Lung (tissue), 11 donors: ENCODE measurements at regions not wholly inside any gene's neighbourhood (a gene's known extent, or its start where the extent isn't known, plus 50 kb on each side); places are given as distances from the start of the nearest gene placed in this dataset.

Experiments used
- ATAC-seq: fragments of 200-7000 bp; cut with Tn5 transposase; one replicate; pipeline ENCODE4 v1.9.1; 2020; ENCODE audit warnings: moderate number of reproducible peaks; ENCODE audit not compliant: insufficient read depth, low FRiP score
- DNase-seq, 3 donors: peaks; one replicate each; pipeline ENCODE4 v3.0.0-alpha.2; 2013 to 2017
- H3K27ac ChIP-seq, 2 donors: one replicate each; pipeline ENCODE4 v1.5.1; 2013; ENCODE audit warnings: mild to moderate bottlenecking in 2 of 2, moderate library complexity in 2 of 2, control low read depth in 1 of 2, inconsistent platforms in 1 of 2, low read depth in 1 of 2, low read length in 1 of 2
- H3K27me3 ChIP-seq, 3 donors: one replicate each; pipeline ENCODE4 v1.5.1; 2013; ENCODE audit warnings: low read length in 2 of 3; ENCODE audit not compliant: control insufficient read depth in 3 of 3, insufficient read depth in 3 of 3
- H3K36me3 ChIP-seq, 4 donors: one replicate each; pipeline ENCODE4 v1.5.1; 2013; ENCODE audit warnings: low read length in 4 of 4, mild to moderate bottlenecking in 1 of 4, moderate library complexity in 1 of 4; ENCODE audit not compliant: control insufficient read depth in 4 of 4, insufficient read depth in 4 of 4
- H3K4me1 ChIP-seq, 5 donors: one replicate each; pipeline ENCODE4 v1.5.1; 2013; ENCODE audit warnings: low read length in 5 of 5, mild to moderate bottlenecking in 2 of 5, moderate library complexity in 1 of 5; ENCODE audit not compliant: control insufficient read depth in 5 of 5, insufficient read depth in 5 of 5
- H3K4me3 ChIP-seq: one replicate; pipeline ENCODE4 v1.5.1; 2013; ENCODE audit warnings: mild to moderate bottlenecking, control low read depth, moderate library complexity
- H3K9ac ChIP-seq, 2 donors: one replicate each; pipeline ENCODE4 v1.5.1; 2013; ENCODE audit warnings: low read length in 2 of 2, control low read depth in 1 of 2; ENCODE audit not compliant: insufficient read depth in 1 of 2
- H3K9me3 ChIP-seq, 4 donors: one replicate each; pipeline ENCODE4 v1.5.1; 2013; ENCODE audit warnings: low read length in 3 of 4, mild to moderate bottlenecking in 1 of 4, moderate library complexity in 1 of 4; ENCODE audit not compliant: control insufficient read depth in 4 of 4, insufficient read depth in 3 of 4
- WGBS, 2 donors: extraction: QIAGEN DNeasy Blood & Tissue Kit; methylation state at CpG; one replicate each; pipeline ENCODE4 v1.1.7; 2013; 5-methylcytosine and 5-hydroxymethylcytosine counted together
- TF ChIP-seq, protein P1 (sequence below): IDR thresholded peaks from 2 replicates; pipeline ENCODE4 v1.5.1; 2012; ENCODE audit warnings: mild to moderate bottlenecking; ENCODE audit errors: control extremely low read depth, extremely low read depth
- donor health status: control.
- donor health status: control.
- donor health status: Bipolar disorder and iron deficiency.
- donor health status: healthy.
- donor health status: DM: yes; HTN: yes; CAD: no.

DNA sequence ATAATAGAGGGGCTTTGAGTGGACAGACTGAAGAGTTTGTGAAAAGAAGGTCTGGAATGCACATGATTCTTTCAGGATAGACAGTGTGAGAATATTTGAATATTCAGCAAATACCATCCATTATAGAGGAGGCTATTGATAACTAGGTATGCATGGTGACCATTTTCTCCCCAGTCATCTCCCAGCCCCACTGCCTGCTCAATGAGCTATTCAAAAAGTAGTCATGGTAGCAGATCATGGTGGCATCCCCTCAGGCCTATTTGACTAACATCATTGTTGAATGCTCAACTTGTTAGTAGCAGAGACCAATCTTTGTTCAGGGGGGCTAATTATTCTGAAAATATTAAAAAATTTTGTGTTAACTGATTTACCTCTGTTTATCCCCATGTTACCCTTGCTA is 311.6 kb downstream of the S1PR1 start:
- H3K4me3 ChIP-seq: no peak overlapping the region
- ATAC-seq (no peak), DNase-seq (no peak)
- no peak overlapping the region for H3K9ac ChIP-seq
- H3K9me3 ChIP-seq: no peaks in the 10 kb centered on the region
- TF ChIP-seq, protein P1, sequence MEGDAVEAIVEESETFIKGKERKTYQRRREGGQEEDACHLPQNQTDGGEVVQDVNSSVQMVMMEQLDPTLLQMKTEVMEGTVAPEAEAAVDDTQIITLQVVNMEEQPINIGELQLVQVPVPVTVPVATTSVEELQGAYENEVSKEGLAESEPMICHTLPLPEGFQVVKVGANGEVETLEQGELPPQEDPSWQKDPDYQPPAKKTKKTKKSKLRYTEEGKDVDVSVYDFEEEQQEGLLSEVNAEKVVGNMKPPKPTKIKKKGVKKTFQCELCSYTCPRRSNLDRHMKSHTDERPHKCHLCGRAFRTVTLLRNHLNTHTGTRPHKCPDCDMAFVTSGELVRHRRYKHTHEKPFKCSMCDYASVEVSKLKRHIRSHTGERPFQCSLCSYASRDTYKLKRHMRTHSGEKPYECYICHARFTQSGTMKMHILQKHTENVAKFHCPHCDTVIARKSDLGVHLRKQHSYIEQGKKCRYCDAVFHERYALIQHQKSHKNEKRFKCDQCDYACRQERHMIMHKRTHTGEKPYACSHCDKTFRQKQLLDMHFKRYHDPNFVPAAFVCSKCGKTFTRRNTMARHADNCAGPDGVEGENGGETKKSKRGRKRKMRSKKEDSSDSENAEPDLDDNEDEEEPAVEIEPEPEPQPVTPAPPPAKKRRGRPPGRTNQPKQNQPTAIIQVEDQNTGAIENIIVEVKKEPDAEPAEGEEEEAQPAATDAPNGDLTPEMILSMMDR: no peak
- H3K27ac ChIP-seq: no peak overlapping the region
- no peaks in the 10 kb centered on the region for H3K27me3 ChIP-seq
- no peaks in the 10 kb centered on the region for H3K36me3 ChIP-seq
- H3K4me1 ChIP-seq: no peaks in the 10 kb centered on the region

DNA sequence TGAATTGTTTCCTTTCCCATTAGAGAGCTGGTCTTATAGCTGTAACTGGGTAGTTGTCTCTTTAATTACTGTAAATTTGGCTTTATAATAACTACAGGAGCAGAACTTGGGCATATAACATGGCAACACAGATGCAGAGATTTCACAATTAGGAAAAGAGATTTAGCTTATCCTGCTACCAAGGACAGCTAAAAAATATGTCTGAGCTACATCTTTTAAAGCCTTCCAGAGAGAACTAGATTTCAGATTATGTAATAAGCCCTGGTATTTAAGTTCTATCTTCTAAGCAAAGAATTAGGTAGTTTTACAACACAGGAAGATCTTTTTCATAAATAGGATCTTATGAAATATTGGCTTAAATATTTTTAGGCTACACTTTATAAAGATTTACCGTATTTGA is 313.8 kb downstream of the S1PR1 start:
- DNase-seq: no peak
- no peaks in the 10 kb centered on the region for H3K27me3 ChIP-seq
- H3K27ac ChIP-seq: no peak overlapping the region
- H3K9ac ChIP-seq: no peak overlapping the region
- H3K4me1 ChIP-seq: no peaks in the 10 kb centered on the region
- H3K9me3 ChIP-seq: peaks cover 0 to 2% (median 0%) of the 10 kb centered on the region in 4 donors
- no peaks in the 10 kb centered on the region for H3K36me3 ChIP-seq
- ATAC-seq: no peak
- WGBS, 2 donors: 93 to 97% methylated on average over 1 of the region's 1 CpG
- TF ChIP-seq, protein P1: no peak
- no peak overlapping the region for H3K4me3 ChIP-seq

DNA sequence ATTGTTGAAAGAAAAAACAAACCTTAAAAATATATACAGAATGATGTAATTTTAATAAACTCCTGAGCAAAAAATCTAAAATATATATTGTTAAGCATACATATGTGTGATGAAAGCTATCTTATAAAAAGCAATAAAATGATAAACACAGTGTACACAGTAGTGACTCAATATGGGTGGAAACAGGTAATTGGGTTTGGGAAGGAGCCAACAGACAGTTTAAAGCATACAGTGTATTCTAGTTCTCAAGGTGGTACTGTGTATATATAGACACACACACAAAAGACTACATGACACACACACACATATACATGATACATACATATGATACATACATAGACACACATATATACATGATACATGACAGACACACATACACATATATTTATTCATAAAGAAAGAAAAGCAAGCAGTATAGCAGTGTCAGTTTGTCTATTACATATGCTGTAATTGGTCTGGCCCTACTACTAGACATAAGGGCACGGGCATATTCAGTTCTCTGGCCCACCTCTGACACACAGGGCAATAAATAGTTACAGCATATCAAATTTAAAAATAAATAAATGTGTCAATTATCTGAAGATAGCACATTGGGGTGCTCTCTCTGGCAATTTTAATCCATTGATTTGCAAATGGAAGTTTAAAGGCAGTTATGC is 330.2 kb downstream of the S1PR1 start:
- ATAC-seq (no peak), DNase-seq (no peak)
- Histone ChIP-seq H3K9ac (no peak overlapping the region), H3K27me3 (no peaks in the 10 kb centered on the region), H3K4me1 (no peaks in the 10 kb centered on the region), H3K9me3 (no peaks in the 10 kb centered on the region), H3K36me3 (no peaks in the 10 kb centered on the region), H3K27ac (no peak overlapping the region), H3K4me3 (no peak overlapping the region)
- TF ChIP-seq, protein P1: no peak
- WGBS, 2 donors: 94 to 95% methylated on average over 1 of the region's 1 CpG
